ENCODE measurements at regions not wholly inside any gene's neighbourhood (a gene's known extent, or its start where the extent isn't known, plus 50 kb on each side); places are given as distances from the start of the nearest gene placed in this dataset.
A peak's percentile ranks its signal among the peaks of the same experiment; 100 is the strongest.

GRCh38 chr2:67234440-67234839 is 162.7 kb upstream of the ETAA1 start:
- TF ChIP-seq RAD21 (IDR thresholded peaks at IDR 0.05; ENCODE audit: low read depth): peak; percentile 81
- TF ChIP-seq MAX (IDR thresholded peaks at IDR 0.05): no peak
- no peak for TF ChIP-seq USF1 (IDR thresholded peaks at IDR 0.05)

- TF ChIP-seq MAX (IDR thresholded peaks at IDR 0.05): no peak
- no peak for TF ChIP-seq CREB1 (IDR thresholded peaks at IDR 0.05; ENCODE audit: low read depth)
- peak; percentile 37 for TF ChIP-seq RAD21 (IDR thresholded peaks at IDR 0.05; ENCODE audit: low read depth)
- no peak for TF ChIP-seq CEBPB (IDR thresholded peaks at IDR 0.05)
- TF ChIP-seq REST (IDR thresholded peaks at IDR 0.05; ENCODE audit: low read depth): no peak
Measured at GRCh38 chr2:67237288-67237687, 159.8 kb upstream of the ETAA1 start.

- no peak for TF ChIP-seq RAD21 (IDR thresholded peaks at IDR 0.05; ENCODE audit: low read depth)
- no peak for TF ChIP-seq CREB1 (IDR thresholded peaks at IDR 0.05; ENCODE audit: low read depth)
- no peak for TF ChIP-seq EP300 (IDR thresholded peaks at IDR 0.05; ENCODE audit: borderline replicate concordance)
- TF ChIP-seq CEBPB (IDR thresholded peaks at IDR 0.05): no peak
- no peak for TF ChIP-seq EGR1 (IDR thresholded peaks at IDR 0.05)
- TF ChIP-seq USF1 (IDR thresholded peaks at IDR 0.05): no peak
Measured at GRCh38 chr2:67240507-67240906, 156.6 kb upstream of the ETAA1 start.

- no peak for TF ChIP-seq YY1 (IDR thresholded peaks at IDR 0.05; ENCODE audit: low read depth)
- TF ChIP-seq RAD21 (IDR thresholded peaks at IDR 0.05; ENCODE audit: low read depth): no peak
- no peak for TF ChIP-seq EGR1 (IDR thresholded peaks at IDR 0.05)
- no peak for TF ChIP-seq CEBPB (IDR thresholded peaks at IDR 0.05)
Measured at GRCh38 chr2:67241453-67241852, 155.7 kb upstream of the ETAA1 start.

- TF ChIP-seq TCF12 (IDR thresholded peaks at IDR 0.05; ENCODE audit: low read depth) (no peak), USF1 (IDR thresholded peaks at IDR 0.05) (no peak), ZBTB7A (IDR thresholded peaks at IDR 0.05; ENCODE audit: low read depth) (no peak), TAF1 (IDR thresholded peaks at IDR 0.05; ENCODE audit: low read depth) (no peak), EGR1 (IDR thresholded peaks at IDR 0.05) (no peak), REST (IDR thresholded peaks at IDR 0.05; ENCODE audit: low read depth) (no peak), YY1 (IDR thresholded peaks at IDR 0.05; ENCODE audit: low read depth) (no peak)
Measured at GRCh38 chr2:67242456-67242855, 154.7 kb upstream of the ETAA1 start.

GRCh38 chr2:67243919-67244318 is 153.2 kb upstream of the ETAA1 start:
- no peak for TF ChIP-seq CEBPB (IDR thresholded peaks at IDR 0.05)
- no peak for TF ChIP-seq EGR1 (IDR thresholded peaks at IDR 0.05)
- no peak for TF ChIP-seq MAX (IDR thresholded peaks at IDR 0.05)
- TF ChIP-seq TCF12 (IDR thresholded peaks at IDR 0.05; ENCODE audit: low read depth): no peak
- TF ChIP-seq NFIC (IDR thresholded peaks at IDR 0.05): no peak
- TF ChIP-seq EP300 (IDR thresholded peaks at IDR 0.05; ENCODE audit: borderline replicate concordance): no peak
- TF ChIP-seq CREB1 (IDR thresholded peaks at IDR 0.05; ENCODE audit: low read depth): no peak
- no peak for TF ChIP-seq ZBTB7A (IDR thresholded peaks at IDR 0.05; ENCODE audit: low read depth)
- no peak for TF ChIP-seq FOXM1 (IDR thresholded peaks at IDR 0.05; ENCODE audit: borderline replicate concordance, low read depth)
- TF ChIP-seq USF1 (IDR thresholded peaks at IDR 0.05): no peak

All from Ishikawa (cell line).